ENCODE measurements at regions not wholly inside any gene's neighbourhood (a gene's known extent, or its start where the extent isn't known, plus 50 kb on each side); places are given as distances from the start of the nearest gene placed in this dataset.

DNA sequence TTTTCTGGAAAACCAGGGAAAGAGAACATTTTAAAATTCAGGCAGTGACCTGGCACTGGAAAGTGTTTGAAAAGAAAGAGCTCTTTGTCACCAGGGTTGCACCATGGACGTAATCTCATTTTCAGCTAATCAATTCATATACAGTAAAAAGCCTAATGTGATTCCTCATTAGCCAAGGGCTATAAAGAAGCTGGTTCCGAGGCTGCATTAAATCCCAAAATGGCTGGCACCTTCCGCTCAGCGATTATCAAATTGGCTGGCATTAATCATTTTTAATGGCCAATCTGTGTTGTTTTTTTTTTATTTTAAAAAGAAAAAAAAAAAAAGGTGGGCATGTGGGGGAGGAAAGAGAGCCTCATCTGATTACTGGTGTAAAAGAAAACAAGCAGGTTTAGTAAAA lies 341.4 kb downstream of the RAB28 start:
- ChIA-PET POLR2A (ENCODE audit: low non-redundant PET) (no interaction called here), CTCF (no interaction called here)
- no peaks in the 10 kb centered on the region for H3K36me3 ChIP-seq (ENCODE audit: insufficient read depth, low read length, poor library complexity, severe bottlenecking)

DNA sequence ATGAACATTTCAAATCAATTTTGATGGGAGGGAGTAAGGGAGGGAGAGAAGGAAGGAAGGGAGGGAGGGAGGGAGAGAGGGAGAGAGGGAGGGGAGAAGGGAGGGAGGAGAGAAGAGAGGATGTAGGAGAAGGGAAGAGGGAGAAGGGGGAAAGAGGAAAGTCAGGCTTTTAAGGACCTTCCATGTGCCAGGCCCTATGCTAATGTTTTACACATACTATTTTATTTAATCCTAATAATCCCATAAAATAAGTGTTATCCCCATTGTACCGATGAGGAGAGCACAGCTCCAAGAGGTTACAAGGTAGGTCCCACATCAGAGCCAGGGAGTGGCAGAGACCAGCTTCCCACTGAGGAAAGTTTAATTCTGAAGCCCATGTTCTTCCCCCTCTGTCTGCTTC lies 341.9 kb downstream of the RAB28 start:
- Histone ChIP-seq H3K4me3 (ENCODE audit: low read depth, low read length, poor library complexity, severe bottlenecking) (no peak overlapping the region), H3K36me3 (ENCODE audit: insufficient read depth, low read length, poor library complexity, severe bottlenecking) (no peaks in the 10 kb centered on the region), H3K27ac (ENCODE audit: low read depth, low read length, poor library complexity, severe bottlenecking) (no peak overlapping the region), H3K4me1 (ENCODE audit: insufficient read depth, low read length, poor library complexity, severe bottlenecking) (no peaks in the 10 kb centered on the region), H3K9me3 (ENCODE audit: low read depth, low read length, poor library complexity, severe bottlenecking) (no peaks in the 10 kb centered on the region), H3K27me3 (replicated peaks; ENCODE audit: insufficient read depth, low read depth, low read length, poor library complexity) (no peaks in the 10 kb centered on the region)
- ChIA-PET POLR2A (ENCODE audit: low non-redundant PET) (no interaction called here), CTCF (no interaction called here)
- TF ChIP-seq, protein P1, sequence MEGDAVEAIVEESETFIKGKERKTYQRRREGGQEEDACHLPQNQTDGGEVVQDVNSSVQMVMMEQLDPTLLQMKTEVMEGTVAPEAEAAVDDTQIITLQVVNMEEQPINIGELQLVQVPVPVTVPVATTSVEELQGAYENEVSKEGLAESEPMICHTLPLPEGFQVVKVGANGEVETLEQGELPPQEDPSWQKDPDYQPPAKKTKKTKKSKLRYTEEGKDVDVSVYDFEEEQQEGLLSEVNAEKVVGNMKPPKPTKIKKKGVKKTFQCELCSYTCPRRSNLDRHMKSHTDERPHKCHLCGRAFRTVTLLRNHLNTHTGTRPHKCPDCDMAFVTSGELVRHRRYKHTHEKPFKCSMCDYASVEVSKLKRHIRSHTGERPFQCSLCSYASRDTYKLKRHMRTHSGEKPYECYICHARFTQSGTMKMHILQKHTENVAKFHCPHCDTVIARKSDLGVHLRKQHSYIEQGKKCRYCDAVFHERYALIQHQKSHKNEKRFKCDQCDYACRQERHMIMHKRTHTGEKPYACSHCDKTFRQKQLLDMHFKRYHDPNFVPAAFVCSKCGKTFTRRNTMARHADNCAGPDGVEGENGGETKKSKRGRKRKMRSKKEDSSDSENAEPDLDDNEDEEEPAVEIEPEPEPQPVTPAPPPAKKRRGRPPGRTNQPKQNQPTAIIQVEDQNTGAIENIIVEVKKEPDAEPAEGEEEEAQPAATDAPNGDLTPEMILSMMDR (conservative IDR thresholded peaks at IDR 0.05; ENCODE audit: low read depth, low read length), result no peak
- TF ChIP-seq EZH2 (IDR thresholded peaks at IDR 0.05; ENCODE audit: borderline replicate concordance, low read depth, low read length, poor library complexity, severe bottlenecking), result no peak
- no TSS peak for BruUV-seq (replicated peaks)
- intact Hi-C loops (cut with micrococcal nuclease; ENCODE audit: unreplicated experiment), result no loop called here
- DNase-seq (ENCODE audit: low spot score), result no peak

More for the DNA sequence above, 341.4 kb downstream of the RAB28 start:
- no peaks in the 10 kb centered on the region for H3K27me3 ChIP-seq (replicated peaks; ENCODE audit: insufficient read depth, low read depth, low read length, poor library complexity)
- no peaks in the 10 kb centered on the region for H3K4me1 ChIP-seq (ENCODE audit: insufficient read depth, low read length, poor library complexity, severe bottlenecking)
- H3K27ac ChIP-seq (ENCODE audit: low read depth, low read length, poor library complexity, severe bottlenecking), result no peak overlapping the region
- TF ChIP-seq, protein P1 (conservative IDR thresholded peaks at IDR 0.05; ENCODE audit: low read depth, low read length), result no peak
- no peak for TF ChIP-seq EZH2 (IDR thresholded peaks at IDR 0.05; ENCODE audit: borderline replicate concordance, low read depth, low read length, poor library complexity, severe bottlenecking)
- BruUV-seq (replicated peaks), result no TSS peak
- DNase-seq (ENCODE audit: low spot score), result no peak
- H3K9me3 ChIP-seq (ENCODE audit: low read depth, low read length, poor library complexity, severe bottlenecking), result no peaks in the 10 kb centered on the region
- intact Hi-C loops (cut with micrococcal nuclease; ENCODE audit: unreplicated experiment), result no loop called here
- no peak overlapping the region for H3K4me3 ChIP-seq (ENCODE audit: low read depth, low read length, poor library complexity, severe bottlenecking)

DNA sequence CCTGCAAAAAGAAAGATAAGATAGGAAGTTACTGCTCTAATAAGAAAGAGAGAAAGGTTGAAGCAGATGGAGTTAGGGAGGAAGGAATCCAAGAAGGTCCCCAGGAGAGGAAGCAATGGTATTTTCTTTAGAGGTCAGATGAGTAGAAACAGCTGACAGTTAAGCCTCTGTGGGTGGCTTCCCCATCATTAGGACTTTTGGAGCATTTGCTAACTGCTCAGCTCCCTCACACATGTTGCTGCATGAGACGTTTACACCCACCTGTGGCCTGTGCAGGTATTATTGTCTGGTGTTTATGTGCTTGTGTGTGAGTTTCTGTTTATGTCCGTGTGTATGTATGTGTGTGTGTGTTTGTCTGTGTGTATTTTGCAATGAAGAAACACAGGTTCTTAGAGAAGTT lies 346.8 kb downstream of the RAB28 start:
- Histone ChIP-seq H3K4me3 (ENCODE audit: low read depth, low read length, poor library complexity, severe bottlenecking) (no peak overlapping the region), H3K4me1 (ENCODE audit: insufficient read depth, low read length, poor library complexity, severe bottlenecking) (no peaks in the 10 kb centered on the region), H3K36me3 (ENCODE audit: insufficient read depth, low read length, poor library complexity, severe bottlenecking) (no peaks in the 10 kb centered on the region), H3K27me3 (replicated peaks; ENCODE audit: insufficient read depth, low read depth, low read length, poor library complexity) (no peaks in the 10 kb centered on the region), H3K27ac (ENCODE audit: low read depth, low read length, poor library complexity, severe bottlenecking) (no peak overlapping the region), H3K9me3 (ENCODE audit: low read depth, low read length, poor library complexity, severe bottlenecking) (no peaks in the 10 kb centered on the region)
- intact Hi-C loops (cut with micrococcal nuclease; ENCODE audit: unreplicated experiment), result no loop called here
- BruUV-seq (replicated peaks), result no TSS peak
- no peak for TF ChIP-seq EZH2 (IDR thresholded peaks at IDR 0.05; ENCODE audit: borderline replicate concordance, low read depth, low read length, poor library complexity, severe bottlenecking)
- TF ChIP-seq, protein P1 (conservative IDR thresholded peaks at IDR 0.05; ENCODE audit: low read depth, low read length), result no peak
- no peak for DNase-seq (ENCODE audit: low spot score)
- ChIA-PET CTCF (no interaction called here), POLR2A (ENCODE audit: low non-redundant PET) (no interaction called here)

Data from A673 (cell line).